B cell (primary cell): ENCODE measurements at regions not wholly inside any gene's neighbourhood (a gene's known extent, or its start where the extent isn't known, plus 50 kb on each side); places are given as distances from the start of the nearest gene placed in this dataset.

ENCODE experiments used
- ATAC-seq: fragments of 200-7000 bp; cut with Tn5 transposase; one replicate; pipeline ENCODE4 v1.10.0; 2021; ENCODE audit warnings: low read depth, mild to moderate bottlenecking, moderate number of reproducible peaks, moderate library complexity
- CTCF ChIA-PET: fragments of 350-600 bp; sonication (Branson Sonifier 250); formaldehyde crosslinking; loops from one replicate; lab custom pipeline; 2021; ENCODE audit warnings: antibody characterized with exemption, inconsistent platforms; lab: Charles Lee
- POLR2A ChIA-PET: fragments of 350-600 bp; sonication (Branson Sonifier 250); formaldehyde crosslinking; loops from one replicate; lab custom pipeline; 2021; ENCODE audit warnings: antibody characterized with exemption; lab: Charles Lee
- DNase-seq: peaks from one replicate; pipeline ENCODE4 v3.0.0; 2013
- H2AFZ ChIP-seq: 2 replicates; pipeline ENCODE4 v1.6.1; 2012; ENCODE audit warnings: mild to moderate bottlenecking, low read depth, low read length; ENCODE audit not compliant: insufficient read depth, poor library complexity, severe bottlenecking
- H3K27ac ChIP-seq, 2 donors: 1 replicate in 1 of 2; 2 replicates in 1 of 2; pipeline ENCODE4 v1.5.1; 2012 to 2013; ENCODE audit warnings: low read length in 2 of 2, mild to moderate bottlenecking in 2 of 2, moderate library complexity in 1 of 2
- H3K27me3 ChIP-seq, 4 experiments: fragments of 200-600 bp in 1 of 4; sonication (generic) in 1 of 4; replicated peaks in 1 of 4; 1 replicate in 2 of 4; 2 replicates in 2 of 4; pipeline versions ENCODE4 v1.6.1 to v1.7.0; 2013 to 2016; ENCODE audit warnings: low read length in 3 of 4, mild to moderate bottlenecking in 2 of 4, mixed read lengths in 1 of 4, moderate library complexity in 1 of 4; ENCODE audit not compliant: insufficient read depth in 4 of 4, control insufficient read depth in 3 of 4; ENCODE audit errors: control extremely low read depth in 1 of 4
- H3K36me3 ChIP-seq, 2 experiments: replicated peaks in 1 of 2; 1 replicate in 1 of 2; 2 replicates in 1 of 2; pipeline versions ENCODE4 v1.6.1 to v1.7.1; 2013; ENCODE audit warnings: low read length in 1 of 2; ENCODE audit not compliant: insufficient read depth in 2 of 2, control insufficient read depth in 1 of 2; ENCODE audit errors: control extremely low read depth in 1 of 2, extremely low read depth in 1 of 2
- H3K4me1 ChIP-seq, 2 donors: fragments of 200-600 bp in 1 of 2; sonication (generic) in 1 of 2; 1 replicate in 1 of 2; 2 replicates in 1 of 2; pipeline versions ENCODE4 v1.5.1 to v1.6.1; 2013 to 2017; ENCODE audit warnings: low read length in 2 of 2; ENCODE audit not compliant: control insufficient read depth in 2 of 2, insufficient read depth in 2 of 2
- H3K4me2 ChIP-seq: replicated peaks from 2 replicates; pipeline ENCODE3; 2012; ENCODE audit warnings: mild to moderate bottlenecking, low read depth, low read length; ENCODE audit not compliant: poor library complexity, severe bottlenecking
- H3K4me3 ChIP-seq, 5 experiments: fragments of 200-600 bp in 1 of 5; sonication (generic) in 1 of 5; 1 replicate in 3 of 5; 2 replicates in 2 of 5; pipeline versions ENCODE4 v1.5.1 to v1.7.0; 2011 to 2016; ENCODE audit warnings: low read length in 4 of 5, mild to moderate bottlenecking in 4 of 5, low read depth in 2 of 5, control low read depth in 1 of 5, moderate library complexity in 1 of 5; ENCODE audit not compliant: insufficient read depth in 1 of 5; ENCODE audit errors: control extremely low read depth in 1 of 5, extremely low read depth in 1 of 5
- H3K79me2 ChIP-seq: fragments of 200-600 bp; sonication (generic); one replicate; pipeline ENCODE4 v1.6.0; 2016; ENCODE audit warnings: low read length; ENCODE audit not compliant: control insufficient read depth, insufficient read depth
- H3K9ac ChIP-seq: fragments of 200-600 bp; sonication (generic); 2 replicates; pipeline ENCODE4 v1.6.1; 2017; ENCODE audit warnings: mild to moderate bottlenecking, low read length, moderate library complexity
- H3K9me3 ChIP-seq, 3 donors: one replicate each; pipeline versions ENCODE4 v1.6.1 to v1.7.1; 2013; ENCODE audit warnings: low read length in 2 of 3; ENCODE audit not compliant: control insufficient read depth in 2 of 3, insufficient read depth in 1 of 3; ENCODE audit errors: control extremely low read depth in 1 of 3
- H4K20me1 ChIP-seq: 2 replicates; pipeline ENCODE4 v1.6.0; 2012; ENCODE audit warnings: mild to moderate bottlenecking, low read length; ENCODE audit not compliant: insufficient read depth, control insufficient read depth, poor library complexity, severe bottlenecking
- H3K27ac Mint-ChIP-seq: one replicate; pipeline ENCODE4 v1.8.0; 2021; ENCODE audit warnings: mixed read lengths
- H3K27me3 Mint-ChIP-seq: one replicate; pipeline ENCODE4 v1.8.0; 2021; ENCODE audit warnings: mixed read lengths
- H3K4me1 Mint-ChIP-seq: one replicate; pipeline ENCODE4 v1.8.0; 2021; ENCODE audit warnings: mixed read lengths
- H3K4me3 Mint-ChIP-seq: one replicate; pipeline ENCODE4 v1.8.0; 2021; ENCODE audit warnings: mixed read lengths
- H3K9me3 Mint-ChIP-seq: one replicate; pipeline ENCODE4 v1.8.0; 2022; ENCODE audit warnings: mixed read lengths; ENCODE audit not compliant: insufficient read depth
- EZH2 ChIP-seq: IDR thresholded peaks from 2 replicates; pipeline ENCODE4 v1.6.1; 2012; ENCODE audit warnings: borderline replicate concordance, low read depth, mild to moderate bottlenecking, moderate library complexity, low read length; ENCODE audit not compliant: insufficient read depth, poor library complexity, severe bottlenecking
- WGBS: methylation state at CpG from one replicate; pipeline ENCODE4 v1.1.5; 2013; ENCODE audit warnings: missing lambda C conversion rate; ENCODE audit not compliant: insufficient coverage; 5-methylcytosine and 5-hydroxymethylcytosine counted together
- intact Hi-C: fragments of 100-400 bp; cut with micrococcal nuclease; formaldehyde crosslinking; loops from one replicate; pipeline ENCODE4 v1.10.0; 2022
- TF ChIP-seq, protein P1 (sequence below): fragments of 200-600 bp; IDR thresholded peaks from one replicate; pipeline ENCODE4 v1.8.0; 2022; ENCODE audit warnings: antibody characterized with exemption, mild to moderate bottlenecking

DNA sequence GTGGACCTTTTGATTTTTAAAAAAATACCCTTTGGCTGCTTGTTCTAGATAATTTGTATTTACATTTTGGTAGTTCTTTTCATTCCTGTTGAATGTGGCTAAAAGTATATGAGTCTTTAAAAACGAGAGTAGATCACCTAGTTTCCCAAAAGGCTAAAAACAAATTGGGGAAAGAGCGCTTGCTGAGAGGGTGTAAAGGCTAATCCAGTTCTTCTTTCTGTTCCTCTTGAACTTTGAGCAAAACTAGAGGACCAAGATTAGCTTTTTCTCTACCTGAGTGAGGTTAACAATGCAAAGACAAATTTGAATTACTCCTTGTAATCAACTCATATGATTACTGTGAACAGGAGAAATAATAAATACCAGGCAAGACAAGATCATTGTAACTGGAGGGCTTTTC lies 2513.2 kb downstream of the PCDH9 start:
- no CpG with 5 or more reads among the region's 2 CpGs for WGBS
- no peaks in the 10 kb centered on the region for H3K79me2 ChIP-seq
- no peak for TF ChIP-seq EZH2
- TF ChIP-seq, protein P1, sequence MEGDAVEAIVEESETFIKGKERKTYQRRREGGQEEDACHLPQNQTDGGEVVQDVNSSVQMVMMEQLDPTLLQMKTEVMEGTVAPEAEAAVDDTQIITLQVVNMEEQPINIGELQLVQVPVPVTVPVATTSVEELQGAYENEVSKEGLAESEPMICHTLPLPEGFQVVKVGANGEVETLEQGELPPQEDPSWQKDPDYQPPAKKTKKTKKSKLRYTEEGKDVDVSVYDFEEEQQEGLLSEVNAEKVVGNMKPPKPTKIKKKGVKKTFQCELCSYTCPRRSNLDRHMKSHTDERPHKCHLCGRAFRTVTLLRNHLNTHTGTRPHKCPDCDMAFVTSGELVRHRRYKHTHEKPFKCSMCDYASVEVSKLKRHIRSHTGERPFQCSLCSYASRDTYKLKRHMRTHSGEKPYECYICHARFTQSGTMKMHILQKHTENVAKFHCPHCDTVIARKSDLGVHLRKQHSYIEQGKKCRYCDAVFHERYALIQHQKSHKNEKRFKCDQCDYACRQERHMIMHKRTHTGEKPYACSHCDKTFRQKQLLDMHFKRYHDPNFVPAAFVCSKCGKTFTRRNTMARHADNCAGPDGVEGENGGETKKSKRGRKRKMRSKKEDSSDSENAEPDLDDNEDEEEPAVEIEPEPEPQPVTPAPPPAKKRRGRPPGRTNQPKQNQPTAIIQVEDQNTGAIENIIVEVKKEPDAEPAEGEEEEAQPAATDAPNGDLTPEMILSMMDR: no peak
- Mint-ChIP-seq H3K27me3 (no peaks in the 10 kb centered on the region), H3K4me1 (no peaks in the 10 kb centered on the region), H3K27ac (no peak overlapping the region), H3K4me3 (no peak overlapping the region), H3K9me3 (no peaks in the 10 kb centered on the region)
- H3K27ac ChIP-seq: no peak overlapping the region
- no peak for DNase-seq
- no peak overlapping the region for H3K9ac ChIP-seq
- CTCF ChIA-PET: no interaction called here
- H3K36me3 ChIP-seq: no peaks in the 10 kb centered on the region
- no peak overlapping the region for H2AFZ ChIP-seq
- H3K4me2 ChIP-seq: no peak overlapping the region
- POLR2A ChIA-PET: no interaction called here
- no peaks in the 10 kb centered on the region for H3K27me3 ChIP-seq
- no peak overlapping the region for H3K4me3 ChIP-seq
- H3K4me1 ChIP-seq: no peaks in the 10 kb centered on the region
- H3K9me3 ChIP-seq: no peaks in the 10 kb centered on the region
- no peaks in the 10 kb centered on the region for H4K20me1 ChIP-seq
- intact Hi-C loops: no loop called here
- no peak for ATAC-seq

DNA sequence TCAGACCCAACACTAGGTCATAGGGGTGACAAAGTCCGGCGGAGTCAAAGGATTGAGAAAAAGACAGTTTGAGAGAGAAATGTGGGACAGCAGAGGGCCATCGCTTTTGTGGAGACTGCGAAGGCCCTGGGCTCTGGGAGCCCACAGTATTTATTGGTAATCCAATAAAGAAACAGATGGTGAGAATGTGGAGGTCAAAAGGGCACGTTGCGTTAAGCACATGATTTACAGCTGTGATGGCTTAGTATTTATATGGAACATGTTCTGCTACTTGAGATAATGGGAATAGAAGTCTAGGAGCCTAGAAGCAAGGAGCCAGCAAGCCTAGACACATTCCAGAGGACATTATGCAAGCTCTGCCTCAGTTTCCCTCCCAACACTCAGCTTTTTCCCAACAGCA lies 2521.1 kb downstream of the PCDH9 start:
- Histone ChIP-seq H2AFZ (no peak overlapping the region), H3K36me3 (no peaks in the 10 kb centered on the region), H3K79me2 (no peaks in the 10 kb centered on the region), H3K4me1 (no peaks in the 10 kb centered on the region), H3K4me2 (no peak overlapping the region), H3K27me3 (no peaks in the 10 kb centered on the region), H3K27ac (no peak overlapping the region), H3K9ac (no peak overlapping the region), H4K20me1 (no peaks in the 10 kb centered on the region), H3K9me3 (peaks cover 0 to 11% (median 0%) of the 10 kb centered on the region in 3 donors), H3K4me3 (no peak overlapping the region)
- intact Hi-C loops: no loop called here
- H3K4me3 Mint-ChIP-seq: no peak overlapping the region
- DNase-seq (no peak), ATAC-seq (no peak)
- H3K27ac Mint-ChIP-seq: no peak overlapping the region
- ChIA-PET POLR2A (no interaction called here), CTCF (no interaction called here)
- H3K27me3 Mint-ChIP-seq: no peaks in the 10 kb centered on the region
- WGBS: 100% methylated on average over 6 of the region's 6 CpGs
- TF ChIP-seq EZH2: no peak
- TF ChIP-seq, protein P1: no peak
- no peaks in the 10 kb centered on the region for H3K9me3 Mint-ChIP-seq
- H3K4me1 Mint-ChIP-seq: no peaks in the 10 kb centered on the region
